PC-3 (cell line): ENCODE measurements at regions not wholly inside any gene's neighbourhood (a gene's known extent, or its start where the extent isn't known, plus 50 kb on each side); places are given as distances from the start of the nearest gene placed in this dataset.

Experiments
- EZH2 ChIP-seq: fragments of 300-600 bp; sonication (generic); IDR thresholded peaks from one replicate; pipeline ENCODE4 v1.6.1; 2017; ENCODE audit warnings: antibody characterized with exemption, mild to moderate bottlenecking, low read length; ENCODE audit not compliant: unreplicated experiment
- EZH2phosphoT487 ChIP-seq: fragments of 300-600 bp; sonication (generic); IDR thresholded peaks from 2 replicates; pipeline ENCODE4 v1.6.1; 2018; ENCODE audit warnings: mild to moderate bottlenecking, antibody characterized with exemption, low read length, borderline replicate concordance
- TF ChIP-seq, protein P1 (sequence below): fragments of 300-600 bp; sonication (generic); conservative IDR thresholded peaks from 2 replicates; pipeline ENCODE4 v1.5.1; 2017; ENCODE audit warnings: antibody characterized with exemption, low read depth, mild to moderate bottlenecking, low read length

DNA sequence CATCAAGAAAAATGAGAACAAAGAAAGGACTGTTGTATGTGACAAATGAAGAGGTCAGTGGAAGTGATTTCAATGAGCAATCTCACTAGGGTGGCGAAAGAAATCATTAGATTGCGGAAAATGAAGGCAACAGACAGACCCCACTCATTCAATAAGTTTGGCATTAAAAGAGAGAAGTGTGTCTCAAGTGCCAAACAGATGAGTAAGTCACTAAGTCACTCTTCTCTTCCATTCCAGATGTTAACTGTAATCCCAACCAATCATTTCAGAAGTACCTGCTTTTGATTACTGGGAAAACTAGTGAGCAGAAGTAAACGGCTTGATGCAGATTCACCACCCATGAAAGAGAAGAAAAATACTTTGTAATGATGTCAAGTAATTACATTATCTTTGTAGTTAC is 144.3 kb upstream of the PRMT6 start:
- TF ChIP-seq, protein P1, sequence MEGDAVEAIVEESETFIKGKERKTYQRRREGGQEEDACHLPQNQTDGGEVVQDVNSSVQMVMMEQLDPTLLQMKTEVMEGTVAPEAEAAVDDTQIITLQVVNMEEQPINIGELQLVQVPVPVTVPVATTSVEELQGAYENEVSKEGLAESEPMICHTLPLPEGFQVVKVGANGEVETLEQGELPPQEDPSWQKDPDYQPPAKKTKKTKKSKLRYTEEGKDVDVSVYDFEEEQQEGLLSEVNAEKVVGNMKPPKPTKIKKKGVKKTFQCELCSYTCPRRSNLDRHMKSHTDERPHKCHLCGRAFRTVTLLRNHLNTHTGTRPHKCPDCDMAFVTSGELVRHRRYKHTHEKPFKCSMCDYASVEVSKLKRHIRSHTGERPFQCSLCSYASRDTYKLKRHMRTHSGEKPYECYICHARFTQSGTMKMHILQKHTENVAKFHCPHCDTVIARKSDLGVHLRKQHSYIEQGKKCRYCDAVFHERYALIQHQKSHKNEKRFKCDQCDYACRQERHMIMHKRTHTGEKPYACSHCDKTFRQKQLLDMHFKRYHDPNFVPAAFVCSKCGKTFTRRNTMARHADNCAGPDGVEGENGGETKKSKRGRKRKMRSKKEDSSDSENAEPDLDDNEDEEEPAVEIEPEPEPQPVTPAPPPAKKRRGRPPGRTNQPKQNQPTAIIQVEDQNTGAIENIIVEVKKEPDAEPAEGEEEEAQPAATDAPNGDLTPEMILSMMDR, result no peak
- TF ChIP-seq EZH2 (no peak), EZH2phosphoT487 (no peak)
